Heart left ventricle (tissue), 13 donors: ENCODE measurements at regions not wholly inside any gene's neighbourhood (a gene's known extent, or its start where the extent isn't known, plus 50 kb on each side); places are given as distances from the start of the nearest gene placed in this dataset.

Experiments used
- POLR2A ChIP-seq, 2 donors: fragments of 450-650 bp; IDR thresholded peaks; one replicate each; pipeline ENCODE4 v1.6.1; 2017; ENCODE audit warnings: antibody characterized with exemption in 2 of 2, mild to moderate bottlenecking in 2 of 2, moderate library complexity in 2 of 2
- TF ChIP-seq, protein P1 (sequence below), 12 donors: fragments of 200-600 bp; sonication (generic) in 4 of 12; IDR thresholded peaks; one replicate each; pipeline versions ENCODE4 v1.5.0 to v1.8.0; 2018 to 2022; ENCODE audit warnings: antibody characterized with exemption in 12 of 12, mild to moderate bottlenecking in 5 of 12
- donor health status: ischemic (EF 13 %, LVEDD 7.1; RV severe dilation, severe dysfunction).
- donor health status: DM: no; HTN: yes; CAD: no.
- donor health status: DM: no; HTN: no; CAD: no.
- donor health status: ischemic (EF 25% LVEDD 6.9; RV normal size, moderate dysfunction).
- donor health status: ischemic (EF 25% LVEDD 5.7; RV mildly dilated, moderate dysfunction).
- donor health status: ischemic (EF 35%, LVEDD 5.7; RV mildly dilated, moderate dysfunction).
- donor health status: nonischemic (EF 11% LVEDD 7.7; RV severe dilation, severe dysfunction).
- donor health status: DM: yes; HTN: yes; CAD: no.
- donor health status: PGD.
- donor health status: ischemic (EF 29% LVEDD 5.4; RV normal size, mild dysfunction).
- donor health status: nonischemic (EF 23%, LVEDD 6.1; RV moderate dilation, normal function).

GRCh38 chr4:134343656-134344055 is 142.1 kb upstream of the PABPC4L start:
- TF ChIP-seq, protein P1, sequence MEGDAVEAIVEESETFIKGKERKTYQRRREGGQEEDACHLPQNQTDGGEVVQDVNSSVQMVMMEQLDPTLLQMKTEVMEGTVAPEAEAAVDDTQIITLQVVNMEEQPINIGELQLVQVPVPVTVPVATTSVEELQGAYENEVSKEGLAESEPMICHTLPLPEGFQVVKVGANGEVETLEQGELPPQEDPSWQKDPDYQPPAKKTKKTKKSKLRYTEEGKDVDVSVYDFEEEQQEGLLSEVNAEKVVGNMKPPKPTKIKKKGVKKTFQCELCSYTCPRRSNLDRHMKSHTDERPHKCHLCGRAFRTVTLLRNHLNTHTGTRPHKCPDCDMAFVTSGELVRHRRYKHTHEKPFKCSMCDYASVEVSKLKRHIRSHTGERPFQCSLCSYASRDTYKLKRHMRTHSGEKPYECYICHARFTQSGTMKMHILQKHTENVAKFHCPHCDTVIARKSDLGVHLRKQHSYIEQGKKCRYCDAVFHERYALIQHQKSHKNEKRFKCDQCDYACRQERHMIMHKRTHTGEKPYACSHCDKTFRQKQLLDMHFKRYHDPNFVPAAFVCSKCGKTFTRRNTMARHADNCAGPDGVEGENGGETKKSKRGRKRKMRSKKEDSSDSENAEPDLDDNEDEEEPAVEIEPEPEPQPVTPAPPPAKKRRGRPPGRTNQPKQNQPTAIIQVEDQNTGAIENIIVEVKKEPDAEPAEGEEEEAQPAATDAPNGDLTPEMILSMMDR (IDR thresholded peaks at IDR 0.05) = no peak
- TF ChIP-seq POLR2A (IDR thresholded peaks at IDR 0.05) = no peak
